ENCODE measurements at regions not wholly inside any gene's neighbourhood (a gene's known extent, or its start where the extent isn't known, plus 50 kb on each side); places are given as distances from the start of the nearest gene placed in this dataset.

- intact Hi-C loops (cut with DNase I), result no loop called here
- H3K27ac ChIP-seq, result peak overlapping the region; percentile 73
- H3K4me3 ChIP-seq, result no peak overlapping the region
- no peaks in the 10 kb centered on the region for H3K4me1 ChIP-seq
- H3K36me3 ChIP-seq, result no peaks in the 10 kb centered on the region
- TF ChIP-seq POLR2A (IDR thresholded peaks at IDR 0.05), result no peak
- peak in 1 of 2 donors; percentile 16 for TF ChIP-seq POLR2AphosphoS5 (IDR thresholded peaks at IDR 0.05; ENCODE audit: insufficient read depth in 1 of 2, low read depth in 1 of 2)
- DNase-seq (ENCODE audit: extremely low spot score in 2 of 2), result no peak
- no peaks in the 10 kb centered on the region for H3K9me3 ChIP-seq
- H3K27me3 ChIP-seq, result no peaks in the 10 kb centered on the region
Measured at GRCh38 chr2:44075541-44075940, 79.8 kb upstream of the LRPPRC start.

- no peaks in the 10 kb centered on the region for H3K4me1 ChIP-seq
- DNase-seq (ENCODE audit: extremely low spot score in 2 of 2), result no peak
- intact Hi-C loops (cut with DNase I), result no loop called here
Measured at GRCh38 chr2:44077942-44078511, 82.2 kb upstream of the LRPPRC start.

GRCh38 chr2:44079686-44080085 lies 83.9 kb upstream of the LRPPRC start:
- Histone ChIP-seq H3K9me3 (no peaks in the 10 kb centered on the region), H3K36me3 (no peaks in the 10 kb centered on the region), H3K4me3 (no peak overlapping the region), H3K27ac (no peak overlapping the region), H3K4me1 (no peaks in the 10 kb centered on the region), H3K27me3 (no peaks in the 10 kb centered on the region)
- intact Hi-C loops (cut with DNase I), result no loop called here
- TF ChIP-seq POLR2A (IDR thresholded peaks at IDR 0.05), result no peak
- TF ChIP-seq POLR2AphosphoS5 (IDR thresholded peaks at IDR 0.05; ENCODE audit: insufficient read depth in 1 of 2, low read depth in 1 of 2), result no peak
- TF ChIP-seq CTCF (IDR thresholded peaks at IDR 0.05), result no peak
- no peak for DNase-seq (ENCODE audit: extremely low spot score in 2 of 2)

More at GRCh38 chr2:44077942-44078511, 82.2 kb upstream of the LRPPRC start:
- no peaks in the 10 kb centered on the region for H3K9me3 ChIP-seq
- H3K27me3 ChIP-seq, result no peaks in the 10 kb centered on the region
- H3K27ac ChIP-seq, result no peak overlapping the region
- TF ChIP-seq CTCF (IDR thresholded peaks at IDR 0.05) (no peak), POLR2A (IDR thresholded peaks at IDR 0.05) (no peak), POLR2AphosphoS5 (IDR thresholded peaks at IDR 0.05; ENCODE audit: insufficient read depth in 1 of 2, low read depth in 1 of 2) (no peak)
- H3K36me3 ChIP-seq, result no peaks in the 10 kb centered on the region
- no peak overlapping the region for H3K4me3 ChIP-seq

GRCh38 chr2:44083054-44083453 lies 85.6 kb upstream of the PPM1B start:
- TF ChIP-seq POLR2AphosphoS5 (IDR thresholded peaks at IDR 0.05; ENCODE audit: insufficient read depth in 1 of 2, low read depth in 1 of 2) (no peak), POLR2A (IDR thresholded peaks at IDR 0.05) (no peak), CTCF (IDR thresholded peaks at IDR 0.05) (no peak)
- H3K36me3 ChIP-seq, result no peaks in the 10 kb centered on the region
- H3K27me3 ChIP-seq, result no peaks in the 10 kb centered on the region
- intact Hi-C loops (cut with DNase I), result no loop called here
- H3K4me3 ChIP-seq, result no peak overlapping the region
- no peak overlapping the region for H3K27ac ChIP-seq
- no peak for DNase-seq (ENCODE audit: extremely low spot score in 2 of 2)
- H3K9me3 ChIP-seq, result no peaks in the 10 kb centered on the region
- H3K4me1 ChIP-seq, result peaks cover 13% of the 10 kb centered on the region

GRCh38 chr2:44084850-44085249 lies 83.8 kb upstream of the PPM1B start:
- Histone ChIP-seq H3K4me3 (no peak overlapping the region), H3K4me1 (peaks cover 17% of the 10 kb centered on the region), H3K36me3 (no peaks in the 10 kb centered on the region), H3K27ac (no peak overlapping the region), H3K27me3 (no peaks in the 10 kb centered on the region), H3K9me3 (no peaks in the 10 kb centered on the region)
- no peak for TF ChIP-seq POLR2AphosphoS5 (IDR thresholded peaks at IDR 0.05; ENCODE audit: insufficient read depth in 1 of 2, low read depth in 1 of 2)
- TF ChIP-seq CTCF (IDR thresholded peaks at IDR 0.05), result no peak
- no peak for TF ChIP-seq POLR2A (IDR thresholded peaks at IDR 0.05)
- intact Hi-C loops (cut with DNase I), result no loop called here
- DNase-seq (ENCODE audit: extremely low spot score in 2 of 2), result no peak

Measured in vagina (tissue), 2 donors.